PC-3 (cell line): ENCODE measurements at regions not wholly inside any gene's neighbourhood (a gene's known extent, or its start where the extent isn't known, plus 50 kb on each side); places are given as distances from the start of the nearest gene placed in this dataset.

ENCODE experiments used
- ATAC-seq: fragments of 200-7000 bp; cut with Tn5 transposase; 2 replicates; pipeline ENCODE4 v1.9.1; 2020; ENCODE audit warnings: mild to moderate bottlenecking, moderate library complexity
- BruUV-seq: library from RNA; stranded (reverse); fragments of 400-500 nt; replicated peaks from 2 replicates; lab custom pipeline; 2021; lab: Mats Ljungman, UMichigan
- CTCF ChIA-PET: fragments of 300-600 bp; sonication (Branson Sonifier 250); formaldehyde crosslinking; loops from one replicate; lab custom pipeline; 2022; ENCODE audit warnings: antibody characterized with exemption; lab: Charles Lee
- POLR2A ChIA-PET: fragments of 300-600 bp; sonication (Branson Sonifier 250); formaldehyde crosslinking; loops from one replicate; lab custom pipeline; 2022; ENCODE audit warnings: antibody characterized with exemption; ENCODE audit not compliant: unreplicated experiment; lab: Charles Lee
- DNase-seq: peaks from one replicate; pipeline ENCODE4 v3.0.0-alpha.2; 2015
- H2AFZ ChIP-seq: fragments of 300-600 bp; sonication (generic); 2 replicates; pipeline ENCODE4 v1.6.0; 2016; ENCODE audit warnings: antibody characterized with exemption, low read length
- H3F3A ChIP-seq: fragments of 300-600 bp; sonication (generic); one replicate; pipeline ENCODE4 v1.6.0; 2017; ENCODE audit warnings: antibody characterized with exemption, low read length, control low read depth, mild to moderate bottlenecking; ENCODE audit not compliant: unreplicated experiment
- H3K27ac ChIP-seq: fragments of 300-600 bp; sonication (generic); 2 replicates; pipeline ENCODE4 v1.5.1; 2016; ENCODE audit warnings: mild to moderate bottlenecking, low read length
- H3K27me3 ChIP-seq: fragments of 300-600 bp; sonication (generic); 2 replicates; pipeline ENCODE4 v1.6.1; 2016; ENCODE audit warnings: low read length, mixed read lengths
- H3K36me3 ChIP-seq: fragments of 300-600 bp; sonication (generic); 2 replicates; pipeline ENCODE4 v1.6.1; 2016; ENCODE audit warnings: low read depth, mixed run types, low read length, mixed read lengths
- H3K4me1 ChIP-seq: fragments of 300-600 bp; sonication (generic); 2 replicates; pipeline ENCODE4 v1.5.1; 2016; ENCODE audit warnings: low read length; ENCODE audit not compliant: insufficient read depth
- H3K4me2 ChIP-seq: fragments of 300-600 bp; sonication (generic); 2 replicates; pipeline ENCODE4 v1.6.0; 2016; ENCODE audit warnings: low read length
- H3K4me3 ChIP-seq: fragments of 300-600 bp; sonication (generic); 2 replicates; pipeline ENCODE4 v1.5.1; 2016; ENCODE audit warnings: mild to moderate bottlenecking, low read length, mixed read lengths
- H3K79me2 ChIP-seq: fragments of 300-600 bp; sonication (generic); 2 replicates; pipeline ENCODE4 v1.6.1; 2017; ENCODE audit warnings: low read length, mixed read lengths
- H3K9ac ChIP-seq: fragments of 300-600 bp; sonication (generic); 2 replicates; pipeline ENCODE4 v1.6.0; 2016; ENCODE audit warnings: mild to moderate bottlenecking, low read length
- H3K9me2 ChIP-seq: fragments of 300-600 bp; sonication (generic); replicated peaks from 2 replicates; pipeline ENCODE4 v1.6.1; 2016; ENCODE audit warnings: mixed run types, low read length, mixed read lengths
- H3K9me3 ChIP-seq: fragments of 300-600 bp; sonication (generic); 2 replicates; pipeline ENCODE4 v1.6.1; 2016; ENCODE audit warnings: low read length, mixed read lengths
- H4K20me1 ChIP-seq: fragments of 300-600 bp; sonication (generic); 2 replicates; pipeline ENCODE4 v1.6.1; 2016; ENCODE audit warnings: low read length, mixed read lengths
- EZH2 ChIP-seq: fragments of 300-600 bp; sonication (generic); IDR thresholded peaks from one replicate; pipeline ENCODE4 v1.6.1; 2017; ENCODE audit warnings: antibody characterized with exemption, mild to moderate bottlenecking, low read length; ENCODE audit not compliant: unreplicated experiment
- EZH2phosphoT487 ChIP-seq: fragments of 300-600 bp; sonication (generic); IDR thresholded peaks from 2 replicates; pipeline ENCODE4 v1.6.1; 2018; ENCODE audit warnings: mild to moderate bottlenecking, antibody characterized with exemption, low read length, borderline replicate concordance
- intact Hi-C: fragments of 100-400 bp; cut with micrococcal nuclease; formaldehyde crosslinking; loops from 2 replicates; pipeline ENCODE4 v1.9.0; 2023
- TF ChIP-seq, protein P1 (sequence below): fragments of 300-600 bp; sonication (generic); conservative IDR thresholded peaks from 2 replicates; pipeline ENCODE4 v1.5.1; 2017; ENCODE audit warnings: antibody characterized with exemption, low read depth, mild to moderate bottlenecking, low read length

DNA sequence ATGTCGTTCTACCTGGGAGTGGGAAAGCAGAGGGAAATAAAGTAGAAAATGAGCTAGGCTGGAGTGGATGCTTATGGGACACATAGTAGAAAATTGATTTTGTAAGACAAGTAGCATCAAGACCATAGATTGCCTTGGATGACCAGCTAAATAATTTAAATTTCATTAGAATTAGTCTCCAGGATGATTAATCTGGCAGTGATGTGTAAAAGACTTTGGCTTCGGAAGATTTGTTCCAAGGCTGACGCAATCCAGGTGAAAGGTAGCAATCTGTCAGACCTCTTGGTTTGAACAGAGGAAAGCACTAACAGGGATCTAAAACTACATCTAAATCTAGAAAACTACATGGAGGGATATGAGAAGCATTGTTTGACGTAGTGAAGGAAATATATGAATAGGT, 236.5 kb downstream of the ARL4A start:
- no TSS peak for BruUV-seq
- Histone ChIP-seq H2AFZ (no peak overlapping the region), H3K4me1 (peaks cover 28% of the 10 kb centered on the region), H3K36me3 (no peaks in the 10 kb centered on the region), H3K9ac (no peak overlapping the region), H3K4me2 (peak overlapping the region; percentile 69), H3K4me3 (no peak overlapping the region), H3K79me2 (no peaks in the 10 kb centered on the region), H3K9me3 (no peaks in the 10 kb centered on the region), H3F3A (no peaks in the 10 kb centered on the region), H4K20me1 (no peaks in the 10 kb centered on the region), H3K27ac (no peak overlapping the region), H3K9me2 (no peaks in the 10 kb centered on the region), H3K27me3 (no peaks in the 10 kb centered on the region)
- intact Hi-C loops: loop anchor here (1.0 to 5.0 kb wide), 2 partner anchors 193 to 237 kb away; partner anchors contain the start of gene ARL4A
- TF ChIP-seq EZH2 (no peak), EZH2phosphoT487 (no peak)
- TF ChIP-seq, protein P1, sequence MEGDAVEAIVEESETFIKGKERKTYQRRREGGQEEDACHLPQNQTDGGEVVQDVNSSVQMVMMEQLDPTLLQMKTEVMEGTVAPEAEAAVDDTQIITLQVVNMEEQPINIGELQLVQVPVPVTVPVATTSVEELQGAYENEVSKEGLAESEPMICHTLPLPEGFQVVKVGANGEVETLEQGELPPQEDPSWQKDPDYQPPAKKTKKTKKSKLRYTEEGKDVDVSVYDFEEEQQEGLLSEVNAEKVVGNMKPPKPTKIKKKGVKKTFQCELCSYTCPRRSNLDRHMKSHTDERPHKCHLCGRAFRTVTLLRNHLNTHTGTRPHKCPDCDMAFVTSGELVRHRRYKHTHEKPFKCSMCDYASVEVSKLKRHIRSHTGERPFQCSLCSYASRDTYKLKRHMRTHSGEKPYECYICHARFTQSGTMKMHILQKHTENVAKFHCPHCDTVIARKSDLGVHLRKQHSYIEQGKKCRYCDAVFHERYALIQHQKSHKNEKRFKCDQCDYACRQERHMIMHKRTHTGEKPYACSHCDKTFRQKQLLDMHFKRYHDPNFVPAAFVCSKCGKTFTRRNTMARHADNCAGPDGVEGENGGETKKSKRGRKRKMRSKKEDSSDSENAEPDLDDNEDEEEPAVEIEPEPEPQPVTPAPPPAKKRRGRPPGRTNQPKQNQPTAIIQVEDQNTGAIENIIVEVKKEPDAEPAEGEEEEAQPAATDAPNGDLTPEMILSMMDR: no peak
- ATAC-seq (peak; percentile 79), DNase-seq (peak; percentile 91)
- CTCF ChIA-PET: no interaction called here
- POLR2A ChIA-PET: interaction anchor here (0.6 kb wide), 1 partner anchor 234 kb away, joined by 4 read pairs; no protein-coding TSS in a partner anchor

DNA sequence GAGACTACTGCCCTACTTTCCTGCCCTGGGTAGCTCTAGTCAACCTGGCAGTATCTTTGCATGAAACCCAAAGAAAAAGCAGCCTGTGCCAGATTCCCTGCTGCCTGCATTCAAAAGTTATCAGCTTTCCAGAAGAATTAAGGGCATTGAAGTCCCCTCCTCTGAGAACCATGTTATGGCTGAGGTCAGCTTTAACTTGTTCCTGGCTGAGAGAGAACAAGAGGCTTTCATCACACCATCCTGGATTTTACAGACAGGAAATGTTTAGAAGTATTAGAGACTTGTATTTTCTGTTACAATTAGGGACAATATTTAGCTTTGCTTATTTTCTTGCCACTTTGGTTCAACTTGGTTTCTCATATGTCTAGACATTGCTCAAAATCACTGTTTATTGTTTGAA, 238.8 kb downstream of the ARL4A start:
- H3K9me2 ChIP-seq: no peaks in the 10 kb centered on the region
- H3F3A ChIP-seq: no peaks in the 10 kb centered on the region
- H3K79me2 ChIP-seq: no peaks in the 10 kb centered on the region
- no peak overlapping the region for H3K9ac ChIP-seq
- POLR2A ChIA-PET: no interaction called here
- H2AFZ ChIP-seq: no peak overlapping the region
- ATAC-seq: no peak
- H3K4me1 ChIP-seq: peaks cover 28% of the 10 kb centered on the region
- BruUV-seq: no TSS peak
- DNase-seq: no peak
- no peaks in the 10 kb centered on the region for H4K20me1 ChIP-seq
- TF ChIP-seq, protein P1: no peak
- no peak for TF ChIP-seq EZH2phosphoT487
- no peak for TF ChIP-seq EZH2
- intact Hi-C loops: no loop called here
- no peak overlapping the region for H3K4me2 ChIP-seq
- CTCF ChIA-PET: no interaction called here
- no peak overlapping the region for H3K4me3 ChIP-seq
- H3K36me3 ChIP-seq: no peaks in the 10 kb centered on the region
- no peaks in the 10 kb centered on the region for H3K27me3 ChIP-seq
- no peaks in the 10 kb centered on the region for H3K9me3 ChIP-seq
- no peak overlapping the region for H3K27ac ChIP-seq

DNA sequence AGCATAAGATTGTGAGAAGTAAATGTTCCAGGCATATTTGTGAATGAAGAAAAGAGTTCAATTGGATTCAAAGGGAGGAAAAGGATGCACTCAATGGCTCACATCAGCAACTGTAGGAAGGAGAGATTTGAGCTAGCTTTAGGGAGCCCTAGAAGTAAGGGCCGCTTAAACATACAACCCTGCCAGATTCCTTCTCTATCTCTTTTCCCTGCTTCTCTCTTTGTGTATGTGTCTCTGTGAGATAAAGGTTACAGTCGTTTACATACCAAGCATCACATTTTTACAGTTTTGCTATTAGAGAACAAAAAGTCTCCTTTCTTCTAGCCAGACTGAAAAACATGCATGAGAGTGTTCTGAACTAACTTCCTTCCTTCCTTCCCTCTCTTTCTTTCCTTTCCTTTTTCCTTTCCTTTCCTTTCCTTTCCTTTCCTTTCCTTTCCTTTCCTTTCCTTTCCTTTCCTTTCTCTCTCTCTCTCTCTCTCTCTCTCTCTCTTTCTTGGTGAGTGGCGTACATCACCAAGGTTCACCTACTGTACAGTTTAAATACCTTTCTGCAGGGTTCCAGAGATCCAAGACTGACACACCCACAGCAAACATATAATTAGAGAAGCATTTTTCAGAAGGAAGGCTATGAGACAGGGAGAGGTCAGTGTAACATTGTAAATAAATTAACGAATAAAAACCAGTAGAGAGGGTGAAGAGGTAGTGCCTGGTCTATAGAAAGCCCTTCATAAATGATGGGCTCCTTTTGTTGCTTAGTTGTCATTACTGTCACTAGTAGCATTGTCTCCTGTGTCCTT, 240.4 kb downstream of the ARL4A start:
- no peak overlapping the region for H3K4me3 ChIP-seq
- ChIA-PET POLR2A (no interaction called here), CTCF (no interaction called here)
- ATAC-seq (peak; percentile 17; the same call in 1 of the 2 replicates), DNase-seq (no peak)
- no peaks in the 10 kb centered on the region for H3K36me3 ChIP-seq
- H3K9ac ChIP-seq: no peak overlapping the region
- TF ChIP-seq EZH2: no peak
- TF ChIP-seq, protein P1: no peak
- no peak for TF ChIP-seq EZH2phosphoT487
- H2AFZ ChIP-seq: peak overlapping the region; percentile 20; the same call in 1 of the 2 replicates
- BruUV-seq: no TSS peak
- H3K4me2 ChIP-seq: no peak overlapping the region
- peaks cover 24% of the 10 kb centered on the region for H3K4me1 ChIP-seq
- H3K79me2 ChIP-seq: no peaks in the 10 kb centered on the region
- H4K20me1 ChIP-seq: no peaks in the 10 kb centered on the region
- H3K9me2 ChIP-seq: no peaks in the 10 kb centered on the region
- intact Hi-C loops: no loop called here
- no peaks in the 10 kb centered on the region for H3K27me3 ChIP-seq
- no peak overlapping the region for H3K27ac ChIP-seq
- H3F3A ChIP-seq: no peaks in the 10 kb centered on the region
- no peaks in the 10 kb centered on the region for H3K9me3 ChIP-seq
